GM18526 (cell line): ENCODE measurements at regions not wholly inside any gene's neighbourhood (a gene's known extent, or its start where the extent isn't known, plus 50 kb on each side); places are given as distances from the start of the nearest gene placed in this dataset.

Source experiments
- POLR2A ChIP-seq: IDR thresholded peaks from 3 replicates; pipeline ENCODE4 v1.6.1; 2011; ENCODE audit not compliant: insufficient read length; ENCODE audit errors: extremely low read depth

DNA sequence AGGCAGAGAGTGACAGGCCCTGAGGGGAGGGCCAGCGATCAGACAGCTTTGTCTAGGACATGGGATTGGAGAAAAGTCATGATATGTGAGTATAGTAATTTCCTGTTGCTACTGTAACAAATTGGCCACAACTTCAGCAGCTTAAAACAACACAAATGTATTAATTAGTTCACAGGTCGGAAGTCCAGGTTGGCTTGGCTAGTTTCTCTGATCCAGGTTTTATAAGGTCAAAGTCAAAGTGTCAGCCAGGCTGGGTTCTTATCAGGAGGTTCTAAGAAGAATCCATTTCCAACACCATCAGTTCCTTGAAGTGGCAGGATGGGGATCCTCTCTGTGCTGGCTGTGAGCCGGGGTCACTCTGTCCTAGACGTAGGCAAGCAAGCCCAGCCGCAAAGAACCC lies 76.2 kb upstream of the SEC14L1 start:
- TF ChIP-seq POLR2A, result no peak

- TF ChIP-seq POLR2A, result no peak
Observed at GRCh38 chr17:77066165-77066564, 74.6 kb upstream of the SEC14L1 start.

- TF ChIP-seq POLR2A, result no peak
Observed at GRCh38 chr17:77068915-77069314, 71.9 kb upstream of the SEC14L1 start.

DNA sequence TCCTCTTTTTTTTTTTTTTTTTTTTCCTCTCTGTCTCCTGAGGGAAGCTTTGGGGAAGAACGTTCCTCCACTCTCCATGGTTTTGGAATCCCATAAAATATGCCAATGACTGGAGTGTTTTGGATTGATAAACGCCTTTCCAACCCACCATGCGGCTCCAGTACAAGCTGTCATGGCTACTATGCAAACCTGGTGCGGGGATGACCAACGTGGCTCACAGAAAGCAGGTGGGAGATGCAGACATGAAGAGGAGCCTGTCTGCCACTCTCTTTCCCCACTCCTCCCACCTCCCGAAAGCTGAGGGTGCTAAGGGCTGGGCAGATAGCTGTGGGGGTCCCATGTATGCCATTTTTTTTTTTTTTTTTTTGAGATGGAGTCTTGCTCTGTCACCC lies 69.9 kb upstream of the SEC14L1 start:
- no peak for TF ChIP-seq POLR2A

GRCh38 chr17:77071925-77072490 lies 68.8 kb upstream of the SEC14L1 start:
- TF ChIP-seq POLR2A, result no peak

DNA sequence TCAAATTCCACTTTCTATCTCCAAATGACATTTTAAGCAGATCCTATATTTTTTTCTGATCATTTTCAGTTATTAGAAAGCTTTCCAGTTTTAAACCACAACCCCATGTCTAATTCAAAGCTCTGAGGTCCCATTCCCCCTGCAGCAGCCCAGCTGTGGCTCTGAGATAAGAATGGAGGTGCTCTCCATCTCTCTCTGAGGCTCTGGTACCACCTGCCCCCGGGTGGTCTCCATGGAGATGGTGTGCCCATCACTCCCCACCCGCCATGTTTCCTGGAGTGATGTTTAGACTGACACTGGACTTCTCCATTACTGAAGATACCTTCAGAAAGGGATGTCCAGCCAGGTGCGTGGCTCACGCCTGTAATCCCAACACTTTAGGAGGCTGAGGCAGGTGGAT lies 68.1 kb upstream of the SEC14L1 start:
- TF ChIP-seq POLR2A, result no peak

DNA sequence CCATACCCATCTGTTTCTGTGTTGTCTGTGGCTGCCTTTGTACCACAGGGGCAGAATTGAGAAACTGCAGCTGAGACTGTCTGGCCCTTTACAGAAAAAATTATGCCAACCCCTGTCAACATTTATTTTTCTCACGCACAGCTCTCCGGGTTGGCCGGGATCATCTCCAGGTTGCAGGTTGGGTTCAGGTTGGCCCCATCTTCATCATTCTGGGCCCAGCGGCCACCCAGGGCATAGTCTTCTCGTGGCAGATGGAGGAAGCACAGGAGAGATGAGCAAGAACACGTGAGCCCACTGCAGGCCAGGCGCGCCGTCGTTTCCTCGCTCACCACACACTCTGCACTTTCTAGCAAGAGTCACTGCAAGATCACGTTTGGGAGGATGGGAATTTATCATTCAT lies 66.1 kb upstream of the SEC14L1 start:
- TF ChIP-seq POLR2A, result no peak

GRCh38 chr17:77076124-77076830 lies 64.5 kb upstream of the SEC14L1 start:
- TF ChIP-seq POLR2A, result no peak

- no peak for TF ChIP-seq POLR2A
Observed at GRCh38 chr17:77083531-77083930, 57.2 kb upstream of the SEC14L1 start.

GRCh38 chr17:77085926-77086432 lies 54.8 kb upstream of the SEC14L1 start:
- TF ChIP-seq POLR2A, result no peak

DNA sequence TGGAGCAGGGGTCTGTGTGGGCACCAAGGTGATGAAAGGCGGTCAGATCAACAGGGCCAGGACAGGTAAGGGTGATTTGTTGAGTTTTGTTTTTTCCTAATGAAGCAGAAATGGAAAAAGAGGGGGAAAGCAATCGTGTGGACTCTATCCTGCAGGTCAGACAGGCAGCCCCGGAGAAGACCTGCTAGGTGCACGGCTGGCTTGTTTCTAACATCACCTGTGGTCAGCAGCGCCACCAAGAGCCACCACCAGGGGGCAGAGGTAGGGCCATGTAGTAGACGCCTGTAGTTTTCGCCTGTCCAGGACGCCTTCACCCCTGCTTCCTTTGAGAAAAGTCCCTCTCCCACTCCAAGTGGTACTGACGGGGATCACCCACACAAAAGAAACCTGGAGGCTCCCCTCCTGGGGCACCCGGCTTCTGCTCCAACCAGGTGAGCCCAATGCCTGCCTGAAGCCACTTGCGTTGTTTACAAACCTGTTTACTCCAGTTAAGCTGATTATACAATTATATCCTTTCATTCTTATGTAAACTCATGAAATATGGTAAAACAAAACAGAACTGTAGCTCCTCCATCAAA lies 54.2 kb upstream of the SEC14L1 start:
- no peak for TF ChIP-seq POLR2A

DNA sequence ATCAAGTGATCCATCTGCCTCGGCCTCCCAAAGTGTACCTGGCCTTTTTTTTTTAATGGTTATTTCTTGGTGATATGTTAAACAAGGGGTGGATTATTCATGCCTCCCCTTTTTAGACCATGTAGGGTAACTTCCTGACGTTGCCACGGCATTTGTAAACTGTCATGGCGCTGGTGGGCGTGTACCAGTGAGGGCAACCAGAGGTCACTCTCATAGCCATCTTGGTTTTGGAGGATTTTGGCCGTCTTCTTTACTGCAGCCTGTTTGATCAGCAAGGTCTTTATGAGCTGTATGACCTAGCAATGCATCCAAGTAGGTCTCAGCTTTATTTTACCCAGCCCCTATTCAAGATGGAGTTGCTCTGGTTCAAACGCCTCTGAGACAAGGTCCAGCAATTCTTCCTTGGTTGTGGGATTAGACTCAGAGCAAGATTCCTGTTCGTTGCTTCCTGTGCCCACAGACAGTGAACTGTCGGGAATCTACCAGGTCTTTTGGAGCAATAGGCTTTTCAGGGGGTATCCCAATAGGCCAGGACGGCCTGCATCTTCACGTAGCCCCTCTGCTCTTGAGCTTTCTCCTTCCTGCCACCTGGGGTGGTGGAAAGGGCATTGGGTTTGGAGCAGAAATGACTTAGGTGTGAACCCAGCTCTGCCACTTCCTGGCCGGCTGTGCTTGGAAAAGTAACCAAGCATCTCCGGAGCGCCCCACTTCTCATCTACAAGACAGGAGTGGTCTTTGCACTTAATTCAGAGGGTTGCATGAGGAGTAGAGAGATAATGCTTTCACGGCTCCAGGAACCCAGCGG lies 52.9 kb upstream of the SEC14L1 start:
- TF ChIP-seq POLR2A, result no peak

DNA sequence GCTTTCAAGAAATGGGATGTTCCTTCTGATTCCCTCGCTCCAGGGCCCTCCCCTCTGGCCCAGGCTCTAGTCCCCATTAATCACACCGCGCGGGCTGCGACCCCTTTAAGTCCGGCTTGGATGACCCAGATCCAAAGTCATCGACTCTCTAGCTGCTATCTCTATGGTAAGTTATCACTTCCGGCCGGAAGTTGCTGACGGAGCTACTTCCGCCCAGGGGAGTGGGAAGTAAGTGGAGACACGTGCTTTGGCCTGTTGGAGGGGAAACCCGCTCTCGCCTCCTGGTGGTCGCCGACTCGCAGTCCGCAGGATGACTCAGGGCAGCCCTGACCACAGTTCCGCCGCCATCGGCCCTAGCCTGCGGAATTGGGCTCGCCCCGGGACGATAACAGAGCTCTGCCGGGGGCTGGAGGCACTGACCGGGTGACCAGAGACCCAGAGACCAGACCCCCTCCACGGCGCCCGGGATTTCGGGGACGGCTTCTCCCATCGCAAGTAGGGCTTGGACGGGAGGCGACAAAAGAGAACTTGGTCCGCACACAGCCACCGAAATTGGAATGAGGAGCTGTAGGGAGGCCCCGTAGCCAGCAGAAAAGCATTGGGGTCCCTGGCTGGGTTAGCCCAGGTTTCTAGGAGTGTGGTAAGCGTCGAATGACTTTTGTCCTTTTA lies 52.2 kb upstream of the SEC14L1 start:
- peak; percentile 71 for TF ChIP-seq POLR2A

GRCh38 chr17:77089124-77089490 lies 51.7 kb upstream of the SEC14L1 start:
- no peak for TF ChIP-seq POLR2A

- TF ChIP-seq POLR2A, result no peak
Observed at GRCh38 chr17:77090476-77090875, 50.3 kb upstream of the SEC14L1 start.
